CD4-positive, alpha-beta T cell treated with Interleukin-4 for 1 hour (primary cell): ENCODE measurements at regions not wholly inside any gene's neighbourhood (a gene's known extent, or its start where the extent isn't known, plus 50 kb on each side); places are given as distances from the start of the nearest gene placed in this dataset.
"Not testable (repeated sequence)": the region's sequence is repeated elsewhere in the genome, so short reads cannot be mapped to it uniquely, and the experiment has no call there.

ENCODE experiments used
- DNase-seq, 2 donors: peaks; one replicate each; pipeline ENCODE4 v3.0.0-alpha.2; 2020 to 2022

- not testable (repeated sequence) for DNase-seq
Measured at GRCh38 chrX:10469-11458, 270.4 kb upstream of the PLCXD1 start.

DNA sequence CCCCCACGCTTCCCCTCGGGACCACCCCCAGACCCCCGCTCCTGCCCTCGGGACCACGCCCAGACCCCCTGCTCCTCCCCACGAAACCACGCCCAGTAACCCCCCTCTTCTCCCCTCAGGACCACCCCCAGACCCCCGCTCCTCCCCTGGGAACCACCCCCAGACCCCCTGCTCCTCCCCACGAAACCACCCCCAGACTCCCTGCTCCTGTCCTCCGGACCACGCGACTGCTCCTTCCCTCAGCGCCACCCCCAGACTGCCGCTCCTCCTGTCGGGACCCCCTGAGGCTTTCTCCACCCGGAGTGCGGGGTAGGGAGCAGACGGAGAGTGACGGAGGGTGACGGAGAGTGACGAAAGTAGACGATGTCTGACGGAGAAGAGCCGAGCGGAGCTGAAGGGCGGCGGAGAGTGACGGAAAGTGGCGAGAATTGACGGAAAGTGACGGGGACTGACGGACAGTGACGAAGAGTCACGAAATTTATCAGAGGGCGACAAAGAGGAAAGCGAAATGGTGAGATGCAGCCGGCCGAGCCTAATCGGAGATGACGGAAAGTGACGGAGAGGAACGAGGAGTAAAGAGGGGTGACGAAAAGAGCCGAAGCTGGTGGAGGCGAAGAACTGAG lies 267.2 kb upstream of the PLCXD1 start:
- DNase-seq: not testable (repeated sequence)

GRCh38 chrX:14452-14851 lies 266.7 kb upstream of the PLCXD1 start:
- not testable (repeated sequence) for DNase-seq

- DNase-seq: peak in 1 of 2 donors; percentile 81
Measured at GRCh38 chrX:18768-19454, 262.3 kb upstream of the PLCXD1 start.

DNA sequence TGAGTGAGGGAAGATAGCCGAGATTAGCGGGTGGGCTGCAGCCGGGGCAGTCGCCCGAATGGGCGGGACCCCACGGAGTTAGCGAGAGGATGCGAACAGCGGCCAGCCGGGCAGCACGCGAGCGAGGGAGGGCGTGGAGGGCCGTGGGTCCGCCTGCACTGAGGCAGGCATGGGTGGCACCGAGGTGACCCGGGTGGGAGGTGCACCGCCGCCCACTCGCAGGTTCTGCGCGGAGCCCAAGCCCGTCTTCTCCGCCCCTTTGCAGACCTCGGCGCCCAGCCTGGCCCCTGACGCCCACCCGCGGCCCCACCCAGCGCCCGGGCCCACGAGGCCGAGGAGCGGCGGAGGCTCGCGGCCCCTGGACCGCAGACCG lies 261.7 kb upstream of the PLCXD1 start:
- DNase-seq: not testable (repeated sequence)

DNA sequence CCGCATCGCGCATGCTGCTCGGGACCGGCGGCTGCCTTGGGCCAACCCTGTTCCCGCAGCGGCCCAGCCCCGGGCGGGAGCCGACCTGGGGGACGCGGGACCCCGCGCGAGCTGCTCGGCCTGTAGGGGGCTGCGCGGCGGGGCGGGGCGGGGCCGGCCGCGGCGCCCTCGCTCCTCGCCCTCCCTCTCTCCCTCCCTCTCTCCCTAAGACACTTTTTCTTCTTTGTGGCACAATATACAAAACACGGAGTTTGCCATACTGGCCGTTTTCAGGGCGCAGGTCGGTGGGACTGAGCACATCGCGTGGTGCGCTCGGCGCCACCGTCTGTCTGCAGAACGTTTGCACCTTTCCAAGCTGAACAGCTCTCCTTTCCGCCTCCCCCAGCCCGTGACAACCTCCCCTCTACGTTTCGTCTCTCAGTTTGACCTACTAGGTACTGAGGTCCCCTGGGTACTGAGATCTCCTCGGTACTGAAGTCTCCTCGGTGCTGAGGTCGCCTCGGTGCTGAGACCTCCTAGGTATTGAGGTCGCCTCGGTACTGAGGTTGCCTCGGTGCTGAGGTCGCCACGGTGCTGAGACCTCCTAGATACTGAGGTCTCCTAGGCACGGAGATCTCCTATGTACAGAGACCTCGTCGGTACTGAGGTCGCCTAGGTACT lies 261.1 kb upstream of the PLCXD1 start:
- peak in 1 of 2 donors; percentile 12 for DNase-seq

DNA sequence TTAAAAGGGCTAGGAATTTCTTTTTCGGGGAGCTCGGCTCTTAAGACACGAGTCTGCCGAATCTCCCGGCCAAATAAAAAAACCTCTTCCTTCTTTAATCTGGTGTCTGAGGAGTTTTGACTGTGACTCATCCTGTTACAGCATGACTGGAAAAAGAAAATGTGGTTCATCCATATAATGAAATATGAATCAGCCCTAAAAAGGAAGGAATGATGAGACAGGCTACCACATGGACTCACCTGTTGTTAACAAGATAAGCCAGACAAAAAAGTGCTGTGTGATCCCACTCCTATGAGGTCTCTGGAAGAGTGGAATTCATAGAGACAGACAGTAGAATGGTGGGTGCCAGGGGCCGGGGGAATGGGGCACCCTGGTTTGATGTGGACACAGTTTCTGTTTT lies 257.0 kb upstream of the PLCXD1 start:
- DNase-seq: not testable (repeated sequence)
